Breast epithelium (tissue), 3 donors: ENCODE measurements at regions not wholly inside any gene's neighbourhood (a gene's known extent, or its start where the extent isn't known, plus 50 kb on each side); places are given as distances from the start of the nearest gene placed in this dataset.
"Not testable (repeated sequence)": the region's sequence is repeated elsewhere in the genome, so short reads cannot be mapped to it uniquely, and the experiment has no call there.

ENCODE experiments used
- POLR2A ChIP-seq: fragments of 450-650 bp; IDR thresholded peaks from one replicate; pipeline ENCODE4 v1.6.1; 2016; ENCODE audit warnings: antibody characterized with exemption, mild to moderate bottlenecking, moderate library complexity
- TF ChIP-seq, protein P1 (sequence below), 3 donors: fragments of 450-650 bp; IDR thresholded peaks; one replicate each; pipeline ENCODE4 v1.5.1; 2016 to 2017; ENCODE audit warnings: antibody characterized with exemption in 3 of 3, mild to moderate bottlenecking in 3 of 3, moderate library complexity in 3 of 3

DNA sequence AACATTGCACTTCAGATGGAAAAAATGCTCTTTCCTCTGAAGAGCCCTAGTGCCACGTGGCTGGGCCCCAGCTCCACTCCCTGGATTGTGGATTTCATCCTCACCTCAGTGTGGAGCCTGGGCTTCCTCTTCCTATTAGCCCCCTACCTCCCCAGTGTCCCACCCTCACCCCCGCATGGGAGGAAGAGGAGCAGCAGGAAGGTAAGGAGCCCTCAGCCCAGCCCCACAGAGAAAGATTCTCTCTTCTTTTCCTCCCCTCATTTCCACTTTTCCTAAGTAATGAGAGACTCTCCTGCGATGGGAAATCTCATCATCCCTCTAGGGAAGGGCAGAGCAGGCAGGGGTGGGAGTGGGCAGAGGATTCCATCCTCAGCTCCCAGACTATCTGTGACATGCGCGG is 57.5 kb upstream of the GOLGA6L22 start:
- TF ChIP-seq, protein P1, sequence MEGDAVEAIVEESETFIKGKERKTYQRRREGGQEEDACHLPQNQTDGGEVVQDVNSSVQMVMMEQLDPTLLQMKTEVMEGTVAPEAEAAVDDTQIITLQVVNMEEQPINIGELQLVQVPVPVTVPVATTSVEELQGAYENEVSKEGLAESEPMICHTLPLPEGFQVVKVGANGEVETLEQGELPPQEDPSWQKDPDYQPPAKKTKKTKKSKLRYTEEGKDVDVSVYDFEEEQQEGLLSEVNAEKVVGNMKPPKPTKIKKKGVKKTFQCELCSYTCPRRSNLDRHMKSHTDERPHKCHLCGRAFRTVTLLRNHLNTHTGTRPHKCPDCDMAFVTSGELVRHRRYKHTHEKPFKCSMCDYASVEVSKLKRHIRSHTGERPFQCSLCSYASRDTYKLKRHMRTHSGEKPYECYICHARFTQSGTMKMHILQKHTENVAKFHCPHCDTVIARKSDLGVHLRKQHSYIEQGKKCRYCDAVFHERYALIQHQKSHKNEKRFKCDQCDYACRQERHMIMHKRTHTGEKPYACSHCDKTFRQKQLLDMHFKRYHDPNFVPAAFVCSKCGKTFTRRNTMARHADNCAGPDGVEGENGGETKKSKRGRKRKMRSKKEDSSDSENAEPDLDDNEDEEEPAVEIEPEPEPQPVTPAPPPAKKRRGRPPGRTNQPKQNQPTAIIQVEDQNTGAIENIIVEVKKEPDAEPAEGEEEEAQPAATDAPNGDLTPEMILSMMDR (IDR thresholded peaks at IDR 0.05): not testable (repeated sequence)
- TF ChIP-seq POLR2A: not testable (repeated sequence)
